HEK293 (cell line): ENCODE measurements at regions not wholly inside any gene's neighbourhood (a gene's known extent, or its start where the extent isn't known, plus 50 kb on each side); places are given as distances from the start of the nearest gene placed in this dataset.

Experiments used
- ZNF140 ChIP-seq: fragments of 450-650 bp; formaldehyde crosslinking; IDR thresholded peaks from 2 replicates; pipeline ENCODE4 v1.5.1; 2016; ENCODE audit warnings: missing biosample characterization, missing genetic modification characterization
- ZNF37A ChIP-seq: fragments of 450-650 bp; IDR thresholded peaks from 2 replicates; pipeline ENCODE4 v1.5.1; 2018; ENCODE audit warnings: missing biosample characterization, missing genetic modification characterization
- ZNF555 ChIP-seq: fragments of 450-650 bp; formaldehyde crosslinking; conservative IDR thresholded peaks from 2 replicates; pipeline ENCODE4 v1.5.1; 2017; ENCODE audit warnings: missing biosample characterization, mild to moderate bottlenecking, missing genetic modification characterization, inconsistent platforms
- ZNF610 ChIP-seq: fragments of 450-650 bp; formaldehyde crosslinking; IDR thresholded peaks from 2 replicates; pipeline ENCODE4 v1.5.1; 2016; ENCODE audit warnings: missing biosample characterization, missing genetic modification characterization, borderline replicate concordance
- ZNF624 ChIP-seq: fragments of 450-650 bp; formaldehyde crosslinking; IDR thresholded peaks from 2 replicates; pipeline ENCODE4 v1.5.1; 2017; ENCODE audit warnings: missing biosample characterization, missing genetic modification characterization
- ZNF664 ChIP-seq: fragments of 450-650 bp; formaldehyde crosslinking; IDR thresholded peaks from 2 replicates; pipeline ENCODE4 v1.5.1; 2016; ENCODE audit warnings: missing biosample characterization, missing genetic modification characterization
- ZNF677 ChIP-seq: fragments of 450-650 bp; IDR thresholded peaks from 2 replicates; pipeline ENCODE4 v1.5.0; 2018; ENCODE audit warnings: missing biosample characterization, mild to moderate bottlenecking, missing genetic modification characterization, moderate library complexity
- TF ChIP-seq, protein P1 (sequence below): fragments of 450-650 bp; formaldehyde crosslinking; IDR thresholded peaks from 2 replicates; pipeline ENCODE4 v1.5.1; 2017; ENCODE audit warnings: missing biosample characterization, missing genetic modification characterization
- TF ChIP-seq, protein P2 (sequence below): fragments of 450-650 bp; IDR thresholded peaks from 2 replicates; pipeline ENCODE4 v1.5.1; 2018; ENCODE audit warnings: missing biosample characterization, missing genetic modification characterization
- TF ChIP-seq, protein P3 (sequence below): sonication (generic); formaldehyde crosslinking; IDR thresholded peaks from 2 replicates; pipeline ENCODE4 v1.8.1; 2022; ENCODE audit warnings: mild to moderate bottlenecking, moderate library complexity, missing genetic modification reagents
- TF ChIP-seq, protein P4 (sequence below): fragments of 450-650 bp; formaldehyde crosslinking; IDR thresholded peaks from 2 replicates; pipeline ENCODE4 v1.5.1; 2017; ENCODE audit warnings: missing biosample characterization, missing genetic modification characterization
- TF ChIP-seq, protein P5 (sequence below): fragments of 450-650 bp; formaldehyde crosslinking; IDR thresholded peaks from 2 replicates; pipeline ENCODE4 v1.5.1; 2016; ENCODE audit warnings: missing biosample characterization, missing genetic modification characterization
- TF ChIP-seq, protein P6 (sequence below): fragments of 450-650 bp; formaldehyde crosslinking; IDR thresholded peaks from 2 replicates; pipeline ENCODE4 v1.5.1; 2016; ENCODE audit warnings: missing biosample characterization, missing genetic modification characterization
- TF ChIP-seq, protein P7 (sequence below): fragments of 450-650 bp; formaldehyde crosslinking; IDR thresholded peaks from 2 replicates; pipeline ENCODE4 v1.5.1; 2016; ENCODE audit warnings: missing biosample characterization, missing genetic modification characterization, low read depth
- TF ChIP-seq, protein P8 (sequence below): fragments of 450-650 bp; formaldehyde crosslinking; IDR thresholded peaks from 2 replicates; pipeline ENCODE4 v1.5.1; 2017; ENCODE audit warnings: missing biosample characterization, missing genetic modification characterization

DNA sequence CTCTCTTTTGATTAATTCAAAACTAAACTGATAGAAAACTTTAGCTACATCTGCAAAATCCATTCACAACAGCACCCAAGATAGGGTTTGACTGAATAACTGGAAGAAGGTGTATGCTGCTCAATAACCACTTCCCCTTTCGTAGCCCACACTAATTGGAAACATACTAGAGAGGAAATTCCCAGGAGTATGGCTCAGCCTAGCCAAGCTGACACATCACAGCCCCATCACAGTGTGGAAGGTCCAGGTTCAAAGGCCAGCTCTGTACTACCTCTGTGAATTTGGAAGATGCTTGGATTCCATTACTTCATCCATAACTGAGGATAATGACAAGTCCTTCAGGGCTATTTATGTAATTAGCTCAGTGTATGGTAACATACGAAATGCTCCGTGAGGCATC is 185.4 kb downstream of the FBXO15 start (continued):
- TF ChIP-seq ZNF610 (tag by site-specific recombination), result no peak
- TF ChIP-seq, protein P1, sequence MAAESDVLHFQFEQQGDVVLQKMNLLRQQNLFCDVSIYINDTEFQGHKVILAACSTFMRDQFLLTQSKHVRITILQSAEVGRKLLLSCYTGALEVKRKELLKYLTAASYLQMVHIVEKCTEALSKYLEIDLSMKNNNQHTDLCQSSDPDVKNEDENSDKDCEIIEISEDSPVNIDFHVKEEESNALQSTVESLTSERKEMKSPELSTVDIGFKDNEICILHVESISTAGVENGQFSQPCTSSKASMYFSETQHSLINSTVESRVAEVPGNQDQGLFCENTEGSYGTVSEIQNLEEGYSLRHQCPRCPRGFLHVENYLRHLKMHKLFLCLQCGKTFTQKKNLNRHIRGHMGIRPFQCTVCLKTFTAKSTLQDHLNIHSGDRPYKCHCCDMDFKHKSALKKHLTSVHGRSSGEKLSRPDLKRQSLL (tag by site-specific recombination), result no peak
- TF ChIP-seq, protein P2, sequence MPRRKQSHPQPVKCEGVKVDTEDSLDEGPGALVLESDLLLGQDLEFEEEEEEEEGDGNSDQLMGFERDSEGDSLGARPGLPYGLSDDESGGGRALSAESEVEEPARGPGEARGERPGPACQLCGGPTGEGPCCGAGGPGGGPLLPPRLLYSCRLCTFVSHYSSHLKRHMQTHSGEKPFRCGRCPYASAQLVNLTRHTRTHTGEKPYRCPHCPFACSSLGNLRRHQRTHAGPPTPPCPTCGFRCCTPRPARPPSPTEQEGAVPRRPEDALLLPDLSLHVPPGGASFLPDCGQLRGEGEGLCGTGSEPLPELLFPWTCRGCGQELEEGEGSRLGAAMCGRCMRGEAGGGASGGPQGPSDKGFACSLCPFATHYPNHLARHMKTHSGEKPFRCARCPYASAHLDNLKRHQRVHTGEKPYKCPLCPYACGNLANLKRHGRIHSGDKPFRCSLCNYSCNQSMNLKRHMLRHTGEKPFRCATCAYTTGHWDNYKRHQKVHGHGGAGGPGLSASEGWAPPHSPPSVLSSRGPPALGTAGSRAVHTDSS (tag by site-specific recombination), result no peak
- TF ChIP-seq, protein P3, sequence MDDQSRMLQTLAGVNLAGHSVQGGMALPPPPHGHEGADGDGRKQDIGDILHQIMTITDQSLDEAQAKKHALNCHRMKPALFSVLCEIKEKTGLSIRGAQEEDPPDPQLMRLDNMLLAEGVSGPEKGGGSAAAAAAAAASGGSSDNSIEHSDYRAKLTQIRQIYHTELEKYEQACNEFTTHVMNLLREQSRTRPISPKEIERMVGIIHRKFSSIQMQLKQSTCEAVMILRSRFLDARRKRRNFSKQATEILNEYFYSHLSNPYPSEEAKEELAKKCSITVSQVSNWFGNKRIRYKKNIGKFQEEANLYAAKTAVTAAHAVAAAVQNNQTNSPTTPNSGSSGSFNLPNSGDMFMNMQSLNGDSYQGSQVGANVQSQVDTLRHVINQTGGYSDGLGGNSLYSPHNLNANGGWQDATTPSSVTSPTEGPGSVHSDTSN (CRISPR knock-in tag), result no peak
- TF ChIP-seq ZNF624 (tag by site-specific recombination), result no peak
- no peak for TF ChIP-seq ZNF37A (tag by site-specific recombination)
- no peak for TF ChIP-seq ZNF677 (tag by site-specific recombination)
- no peak for TF ChIP-seq ZNF140
- no peak for TF ChIP-seq ZNF555
- TF ChIP-seq, protein P4, sequence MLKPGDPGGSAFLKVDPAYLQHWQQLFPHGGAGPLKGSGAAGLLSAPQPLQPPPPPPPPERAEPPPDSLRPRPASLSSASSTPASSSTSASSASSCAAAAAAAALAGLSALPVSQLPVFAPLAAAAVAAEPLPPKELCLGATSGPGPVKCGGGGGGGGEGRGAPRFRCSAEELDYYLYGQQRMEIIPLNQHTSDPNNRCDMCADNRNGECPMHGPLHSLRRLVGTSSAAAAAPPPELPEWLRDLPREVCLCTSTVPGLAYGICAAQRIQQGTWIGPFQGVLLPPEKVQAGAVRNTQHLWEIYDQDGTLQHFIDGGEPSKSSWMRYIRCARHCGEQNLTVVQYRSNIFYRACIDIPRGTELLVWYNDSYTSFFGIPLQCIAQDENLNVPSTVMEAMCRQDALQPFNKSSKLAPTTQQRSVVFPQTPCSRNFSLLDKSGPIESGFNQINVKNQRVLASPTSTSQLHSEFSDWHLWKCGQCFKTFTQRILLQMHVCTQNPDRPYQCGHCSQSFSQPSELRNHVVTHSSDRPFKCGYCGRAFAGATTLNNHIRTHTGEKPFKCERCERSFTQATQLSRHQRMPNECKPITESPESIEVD (tag by site-specific recombination), result no peak
- TF ChIP-seq, protein P5, sequence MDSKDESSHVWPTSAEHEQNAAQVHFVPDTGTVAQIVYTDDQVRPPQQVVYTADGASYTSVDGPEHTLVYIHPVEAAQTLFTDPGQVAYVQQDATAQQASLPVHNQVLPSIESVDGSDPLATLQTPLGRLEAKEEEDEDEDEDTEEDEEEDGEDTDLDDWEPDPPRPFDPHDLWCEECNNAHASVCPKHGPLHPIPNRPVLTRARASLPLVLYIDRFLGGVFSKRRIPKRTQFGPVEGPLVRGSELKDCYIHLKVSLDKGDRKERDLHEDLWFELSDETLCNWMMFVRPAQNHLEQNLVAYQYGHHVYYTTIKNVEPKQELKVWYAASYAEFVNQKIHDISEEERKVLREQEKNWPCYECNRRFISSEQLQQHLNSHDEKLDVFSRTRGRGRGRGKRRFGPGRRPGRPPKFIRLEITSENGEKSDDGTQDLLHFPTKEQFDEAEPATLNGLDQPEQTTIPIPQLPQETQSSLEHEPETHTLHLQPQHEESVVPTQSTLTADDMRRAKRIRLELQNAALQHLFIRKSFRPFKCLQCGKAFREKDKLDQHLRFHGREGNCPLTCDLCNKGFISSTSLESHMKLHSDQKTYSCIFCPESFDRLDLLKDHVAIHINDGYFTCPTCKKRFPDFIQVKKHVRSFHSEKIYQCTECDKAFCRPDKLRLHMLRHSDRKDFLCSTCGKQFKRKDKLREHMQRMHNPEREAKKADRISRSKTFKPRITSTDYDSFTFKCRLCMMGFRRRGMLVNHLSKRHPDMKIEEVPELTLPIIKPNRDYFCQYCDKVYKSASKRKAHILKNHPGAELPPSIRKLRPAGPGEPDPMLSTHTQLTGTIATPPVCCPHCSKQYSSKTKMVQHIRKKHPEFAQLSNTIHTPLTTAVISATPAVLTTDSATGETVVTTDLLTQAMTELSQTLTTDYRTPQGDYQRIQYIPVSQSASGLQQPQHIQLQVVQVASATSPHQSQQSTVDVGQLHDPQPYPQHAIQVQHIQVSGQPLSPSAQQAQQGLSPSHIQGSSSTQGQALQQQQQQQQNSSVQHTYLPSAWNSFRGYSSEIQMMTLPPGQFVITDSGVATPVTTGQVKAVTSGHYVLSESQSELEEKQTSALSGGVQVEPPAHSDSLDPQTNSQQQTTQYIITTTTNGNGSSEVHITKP (tag by site-specific recombination), result no peak
- TF ChIP-seq, protein P6, sequence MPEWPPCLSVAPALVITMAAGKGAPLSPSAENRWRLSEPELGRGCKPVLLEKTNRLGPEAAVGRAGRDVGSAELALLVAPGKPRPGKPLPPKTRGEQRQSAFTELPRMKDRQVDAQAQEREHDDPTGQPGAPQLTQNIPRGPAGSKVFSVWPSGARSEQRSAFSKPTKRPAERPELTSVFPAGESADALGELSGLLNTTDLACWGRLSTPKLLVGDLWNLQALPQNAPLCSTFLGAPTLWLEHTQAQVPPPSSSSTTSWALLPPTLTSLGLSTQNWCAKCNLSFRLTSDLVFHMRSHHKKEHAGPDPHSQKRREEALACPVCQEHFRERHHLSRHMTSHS (tag by site-specific recombination), result no peak
- TF ChIP-seq, protein P7, sequence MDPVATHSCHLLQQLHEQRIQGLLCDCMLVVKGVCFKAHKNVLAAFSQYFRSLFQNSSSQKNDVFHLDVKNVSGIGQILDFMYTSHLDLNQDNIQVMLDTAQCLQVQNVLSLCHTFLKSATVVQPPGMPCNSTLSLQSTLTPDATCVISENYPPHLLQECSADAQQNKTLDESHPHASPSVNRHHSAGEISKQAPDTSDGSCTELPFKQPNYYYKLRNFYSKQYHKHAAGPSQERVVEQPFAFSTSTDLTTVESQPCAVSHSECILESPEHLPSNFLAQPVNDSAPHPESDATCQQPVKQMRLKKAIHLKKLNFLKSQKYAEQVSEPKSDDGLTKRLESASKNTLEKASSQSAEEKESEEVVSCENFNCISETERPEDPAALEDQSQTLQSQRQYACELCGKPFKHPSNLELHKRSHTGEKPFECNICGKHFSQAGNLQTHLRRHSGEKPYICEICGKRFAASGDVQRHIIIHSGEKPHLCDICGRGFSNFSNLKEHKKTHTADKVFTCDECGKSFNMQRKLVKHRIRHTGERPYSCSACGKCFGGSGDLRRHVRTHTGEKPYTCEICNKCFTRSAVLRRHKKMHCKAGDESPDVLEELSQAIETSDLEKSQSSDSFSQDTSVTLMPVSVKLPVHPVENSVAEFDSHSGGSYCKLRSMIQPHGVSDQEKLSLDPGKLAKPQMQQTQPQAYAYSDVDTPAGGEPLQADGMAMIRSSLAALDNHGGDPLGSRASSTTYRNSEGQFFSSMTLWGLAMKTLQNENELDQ (tag by site-specific recombination), result no peak
- TF ChIP-seq, protein P8, sequence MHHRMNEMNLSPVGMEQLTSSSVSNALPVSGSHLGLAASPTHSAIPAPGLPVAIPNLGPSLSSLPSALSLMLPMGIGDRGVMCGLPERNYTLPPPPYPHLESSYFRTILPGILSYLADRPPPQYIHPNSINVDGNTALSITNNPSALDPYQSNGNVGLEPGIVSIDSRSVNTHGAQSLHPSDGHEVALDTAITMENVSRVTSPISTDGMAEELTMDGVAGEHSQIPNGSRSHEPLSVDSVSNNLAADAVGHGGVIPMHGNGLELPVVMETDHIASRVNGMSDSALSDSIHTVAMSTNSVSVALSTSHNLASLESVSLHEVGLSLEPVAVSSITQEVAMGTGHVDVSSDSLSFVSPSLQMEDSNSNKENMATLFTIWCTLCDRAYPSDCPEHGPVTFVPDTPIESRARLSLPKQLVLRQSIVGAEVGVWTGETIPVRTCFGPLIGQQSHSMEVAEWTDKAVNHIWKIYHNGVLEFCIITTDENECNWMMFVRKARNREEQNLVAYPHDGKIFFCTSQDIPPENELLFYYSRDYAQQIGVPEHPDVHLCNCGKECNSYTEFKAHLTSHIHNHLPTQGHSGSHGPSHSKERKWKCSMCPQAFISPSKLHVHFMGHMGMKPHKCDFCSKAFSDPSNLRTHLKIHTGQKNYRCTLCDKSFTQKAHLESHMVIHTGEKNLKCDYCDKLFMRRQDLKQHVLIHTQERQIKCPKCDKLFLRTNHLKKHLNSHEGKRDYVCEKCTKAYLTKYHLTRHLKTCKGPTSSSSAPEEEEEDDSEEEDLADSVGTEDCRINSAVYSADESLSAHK (tag by site-specific recombination), result no peak
- no peak for TF ChIP-seq ZNF664 (tag by site-specific recombination)
